ENCODE measurements at regions not wholly inside any gene's neighbourhood (a gene's known extent, or its start where the extent isn't known, plus 50 kb on each side); places are given as distances from the start of the nearest gene placed in this dataset.

- TF ChIP-seq CTCF (conservative IDR thresholded peaks at IDR 0.05; ENCODE audit: low read length) (no peak), EZH2phosphoT487 (IDR thresholded peaks at IDR 0.05; ENCODE audit: borderline replicate concordance) (no peak)
Measured at GRCh38 chr7:47218378-47219176, 363.3 kb downstream of the TNS3 start.
